ENCODE measurements at regions not wholly inside any gene's neighbourhood (a gene's known extent, or its start where the extent isn't known, plus 50 kb on each side); places are given as distances from the start of the nearest gene placed in this dataset.
"Not testable (repeated sequence)": the region's sequence is repeated elsewhere in the genome, so short reads cannot be mapped to it uniquely, and the experiment has no call there.

DNA sequence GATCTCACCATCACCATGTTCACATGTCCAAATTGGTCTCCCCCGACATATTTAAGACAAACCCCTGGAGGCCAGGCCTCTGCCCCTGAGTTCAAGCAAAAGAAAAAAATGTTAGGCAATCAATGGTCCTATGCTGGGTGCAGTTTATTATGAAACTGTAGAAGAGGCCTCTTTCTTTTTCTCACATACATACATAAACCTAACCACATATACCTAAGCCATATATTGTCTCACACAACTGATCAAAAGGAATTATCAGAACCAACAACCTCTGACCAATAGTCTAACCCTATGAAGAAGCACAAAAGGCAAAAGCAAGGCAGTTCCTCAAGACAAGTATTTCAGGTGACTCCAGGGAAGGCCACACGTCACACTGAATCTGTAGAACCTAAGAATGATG lies 49.9 kb downstream of the ILRUN start:
- Histone ChIP-seq H3K27me3 (replicated peaks; ENCODE audit: insufficient read depth) (no peaks in the 10 kb centered on the region), H4K20me1 (ENCODE audit: insufficient read depth) (no peaks in the 10 kb centered on the region), H3K9me3 (ENCODE audit: low read depth) (no peaks in the 10 kb centered on the region), H3K27ac (no peak overlapping the region), H3K36me3 (ENCODE audit: low read depth) (peaks cover 8% of the 10 kb centered on the region), H3K4me1 (ENCODE audit: insufficient read depth) (peaks cover 7% of the 10 kb centered on the region; the same call in 1 of the 2 replicates), H3K4me2 (ENCODE audit: unreplicated experiment) (no peak overlapping the region), H3K79me2 (ENCODE audit: insufficient read depth) (peaks cover 91% of the 10 kb centered on the region), H3K4me3 (no peak overlapping the region), H3K9ac (no peak overlapping the region), H3F3A (ENCODE audit: insufficient read depth) (peaks cover 9% of the 10 kb centered on the region; the same call in 1 of the 2 replicates), H2AFZ (no peak overlapping the region), H3K9me2 (ENCODE audit: insufficient read depth) (no peaks in the 10 kb centered on the region)
- DNase-seq: no peak
- in situ Hi-C loops (cut with MboI): no loop called here
- 94 to 96% methylated on average over 2 of the region's 2 CpGs for WGBS, 2 experiments (ENCODE audit: low coverage in 1 of 2, low lambda C conversion rate in 2 of 2, missing lambda C conversion rate in 2 of 2)
- TF ChIP-seq EZH2phosphoT487 (IDR thresholded peaks at IDR 0.05; ENCODE audit: insufficient read depth, low read depth) (no peak), EZH2 (IDR thresholded peaks at IDR 0.05; ENCODE audit: insufficient read depth, poor library complexity, severe bottlenecking) (no peak)

DNA sequence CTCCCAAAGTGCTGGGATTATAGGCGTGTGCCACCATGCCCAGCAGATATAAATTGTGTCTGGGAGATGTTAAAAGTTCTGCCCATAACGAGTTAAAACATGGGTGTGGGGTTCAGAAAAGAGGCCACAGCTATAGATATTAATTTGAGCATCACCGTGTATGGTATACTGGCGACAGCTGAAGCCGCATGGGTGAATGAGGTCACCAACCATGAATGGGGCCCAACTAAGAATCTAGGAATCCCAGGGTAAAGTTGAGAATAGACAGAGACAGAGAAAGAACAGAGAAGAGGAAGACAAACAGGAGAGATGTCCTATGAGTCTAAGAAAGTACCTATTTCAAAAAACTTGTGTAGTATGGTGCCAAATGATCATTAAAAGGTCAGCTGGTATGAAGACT lies 50.9 kb downstream of the ILRUN start:
- Histone ChIP-seq H3K4me3 (no peak overlapping the region), H3K9me2 (ENCODE audit: insufficient read depth) (no peaks in the 10 kb centered on the region), H3K36me3 (ENCODE audit: low read depth) (peaks cover 8% of the 10 kb centered on the region), H2AFZ (no peak overlapping the region), H3K4me2 (ENCODE audit: unreplicated experiment) (no peak overlapping the region), H3F3A (ENCODE audit: insufficient read depth) (peaks cover 9% of the 10 kb centered on the region; the same call in 1 of the 2 replicates), H3K27ac (no peak overlapping the region), H3K4me1 (ENCODE audit: insufficient read depth) (peaks cover 7% of the 10 kb centered on the region; the same call in 1 of the 2 replicates), H3K79me2 (ENCODE audit: insufficient read depth) (peaks cover 92% of the 10 kb centered on the region), H3K9ac (no peak overlapping the region), H3K9me3 (ENCODE audit: low read depth) (no peaks in the 10 kb centered on the region), H4K20me1 (ENCODE audit: insufficient read depth) (no peaks in the 10 kb centered on the region), H3K27me3 (replicated peaks; ENCODE audit: insufficient read depth) (no peaks in the 10 kb centered on the region)
- TF ChIP-seq EZH2 (IDR thresholded peaks at IDR 0.05; ENCODE audit: insufficient read depth, poor library complexity, severe bottlenecking): no peak
- TF ChIP-seq EZH2phosphoT487 (IDR thresholded peaks at IDR 0.05; ENCODE audit: insufficient read depth, low read depth): no peak
- in situ Hi-C loops (cut with MboI): no loop called here
- WGBS, 2 experiments (ENCODE audit: low coverage in 1 of 2, low lambda C conversion rate in 2 of 2, missing lambda C conversion rate in 2 of 2): 75% methylated on average over 5 of the region's 5 CpGs
- no peak for DNase-seq

DNA sequence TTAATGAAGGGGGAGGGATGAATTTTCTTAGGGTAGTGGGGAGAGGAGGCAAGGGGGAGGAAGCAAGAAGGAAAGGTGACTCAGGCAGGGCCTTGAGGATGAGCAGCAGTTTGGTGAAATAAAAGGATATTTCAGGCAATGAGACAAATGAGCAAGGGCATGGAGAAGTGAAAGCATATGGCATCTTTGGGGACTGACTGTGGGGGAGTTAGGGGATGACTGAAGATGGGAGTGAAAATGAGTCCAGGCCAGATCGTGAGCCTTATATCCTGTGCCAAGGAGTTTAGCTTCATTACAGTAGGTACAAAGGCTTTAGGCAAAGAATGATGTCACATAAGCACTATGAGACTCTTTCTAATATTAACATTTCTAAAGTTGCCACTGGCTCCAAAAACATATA lies 51.9 kb downstream of the ILRUN start:
- H2AFZ ChIP-seq: no peak overlapping the region
- H3F3A ChIP-seq (ENCODE audit: insufficient read depth): peaks cover 9% of the 10 kb centered on the region; the same call in 1 of the 2 replicates
- H3K79me2 ChIP-seq (ENCODE audit: insufficient read depth): peaks cover 92% of the 10 kb centered on the region
- peaks cover 7% of the 10 kb centered on the region; the same call in 1 of the 2 replicates for H3K4me1 ChIP-seq (ENCODE audit: insufficient read depth)
- no peak overlapping the region for H3K4me2 ChIP-seq (ENCODE audit: unreplicated experiment)
- no peaks in the 10 kb centered on the region for H3K9me3 ChIP-seq (ENCODE audit: low read depth)
- no peaks in the 10 kb centered on the region for H3K9me2 ChIP-seq (ENCODE audit: insufficient read depth)
- peak; percentile 48 for DNase-seq
- no peaks in the 10 kb centered on the region for H4K20me1 ChIP-seq (ENCODE audit: insufficient read depth)
- in situ Hi-C loops (cut with MboI): no loop called here
- H3K4me3 ChIP-seq: no peak overlapping the region
- WGBS, 2 experiments (ENCODE audit: low coverage in 1 of 2, low lambda C conversion rate in 2 of 2, missing lambda C conversion rate in 2 of 2): 13 to 39% methylated on average over 1 of the region's 1 CpG
- H3K36me3 ChIP-seq (ENCODE audit: low read depth): peaks cover 8% of the 10 kb centered on the region
- TF ChIP-seq EZH2 (IDR thresholded peaks at IDR 0.05; ENCODE audit: insufficient read depth, poor library complexity, severe bottlenecking) (no peak), EZH2phosphoT487 (IDR thresholded peaks at IDR 0.05; ENCODE audit: insufficient read depth, low read depth) (no peak)
- H3K9ac ChIP-seq: no peak overlapping the region
- H3K27me3 ChIP-seq (replicated peaks; ENCODE audit: insufficient read depth): no peaks in the 10 kb centered on the region
- peak overlapping the region; percentile 22; the same call in 1 of the 2 replicates for H3K27ac ChIP-seq

DNA sequence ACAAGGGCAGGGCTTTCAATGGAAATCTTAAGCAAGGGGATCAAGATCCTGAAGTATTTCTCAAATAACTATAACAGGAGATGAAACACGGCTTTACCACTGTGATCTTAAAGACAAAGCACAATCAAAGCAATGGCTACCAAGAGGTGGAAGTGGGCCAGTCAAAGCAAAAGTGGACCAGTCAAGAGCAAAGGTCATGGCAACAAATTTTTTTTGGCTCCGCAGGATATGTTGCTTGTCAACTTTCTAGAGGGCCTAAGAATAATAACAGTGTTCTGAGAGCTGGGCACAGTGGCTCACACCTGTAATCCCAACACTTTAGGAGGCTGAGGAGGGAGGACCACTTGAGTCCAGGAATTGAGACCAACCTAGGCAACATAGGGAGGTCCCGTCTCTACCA lies 54.1 kb downstream of the ILRUN start:
- no peak overlapping the region for H3K27ac ChIP-seq
- in situ Hi-C loops (cut with MboI): no loop called here
- no peak overlapping the region for H2AFZ ChIP-seq
- peaks cover 8% of the 10 kb centered on the region for H3K36me3 ChIP-seq (ENCODE audit: low read depth)
- H4K20me1 ChIP-seq (ENCODE audit: insufficient read depth): no peaks in the 10 kb centered on the region
- H3K9me2 ChIP-seq (ENCODE audit: insufficient read depth): no peaks in the 10 kb centered on the region
- H3K9ac ChIP-seq: no peak overlapping the region
- peaks cover 9% of the 10 kb centered on the region; the same call in 1 of the 2 replicates for H3F3A ChIP-seq (ENCODE audit: insufficient read depth)
- TF ChIP-seq EZH2 (IDR thresholded peaks at IDR 0.05; ENCODE audit: insufficient read depth, poor library complexity, severe bottlenecking): no peak
- no peak for TF ChIP-seq EZH2phosphoT487 (IDR thresholded peaks at IDR 0.05; ENCODE audit: insufficient read depth, low read depth)
- DNase-seq: no peak
- no peak overlapping the region for H3K4me2 ChIP-seq (ENCODE audit: unreplicated experiment)
- WGBS, 2 experiments (ENCODE audit: low coverage in 1 of 2, low lambda C conversion rate in 2 of 2, missing lambda C conversion rate in 2 of 2): 97 to 100% methylated on average over 2 to 3 of the region's 3 CpGs
- H3K4me3 ChIP-seq: no peak overlapping the region
- H3K4me1 ChIP-seq (ENCODE audit: insufficient read depth): no peaks in the 10 kb centered on the region; the same call in 1 of the 2 replicates
- H3K79me2 ChIP-seq (ENCODE audit: insufficient read depth): peaks cover 92% of the 10 kb centered on the region
- no peaks in the 10 kb centered on the region for H3K9me3 ChIP-seq (ENCODE audit: low read depth)
- H3K27me3 ChIP-seq (replicated peaks; ENCODE audit: insufficient read depth): no peaks in the 10 kb centered on the region

DNA sequence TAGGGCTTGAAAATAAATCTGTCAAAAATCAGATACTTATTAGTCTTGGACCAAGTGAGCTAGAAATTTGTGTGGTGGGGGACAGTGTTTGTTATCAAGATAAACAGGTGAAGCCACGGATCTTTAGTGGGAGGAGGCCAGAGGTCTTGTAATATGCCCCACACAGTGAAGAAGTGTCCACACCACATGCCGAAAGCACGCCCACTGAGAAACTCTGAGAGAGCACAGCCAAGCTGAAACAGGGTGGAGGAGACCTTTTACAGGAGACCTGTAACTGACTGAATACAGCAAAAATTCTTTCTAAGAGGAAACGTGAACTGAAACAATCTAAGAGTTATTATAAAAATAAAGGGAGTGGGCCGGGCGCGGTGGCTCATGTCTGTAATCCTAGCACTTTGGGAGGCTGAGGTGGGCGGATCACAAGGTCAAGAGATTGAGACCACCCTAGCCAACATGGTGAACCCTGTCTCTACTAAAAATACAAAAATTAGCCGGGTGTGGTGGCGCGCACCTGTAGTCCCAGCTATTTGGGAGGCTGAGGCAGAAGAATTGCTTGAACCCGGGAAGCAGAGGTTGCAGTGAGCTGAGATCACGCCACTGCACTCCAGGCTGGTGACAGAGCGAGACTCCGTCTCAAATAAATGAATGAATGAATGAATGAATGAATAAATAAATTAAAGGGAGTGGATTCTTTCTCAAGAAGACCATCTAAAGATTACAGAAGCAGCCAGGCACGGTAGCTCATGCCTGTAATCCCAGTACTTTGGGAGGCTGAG lies 56.3 kb downstream of the ILRUN start:
- H3K27ac ChIP-seq; H3F3A ChIP-seq (ENCODE audit: insufficient read depth); in situ Hi-C loops (cut with MboI); H3K36me3 ChIP-seq (ENCODE audit: low read depth); H3K4me2 ChIP-seq (ENCODE audit: unreplicated experiment); H4K20me1 ChIP-seq (ENCODE audit: insufficient read depth); H3K9ac ChIP-seq; DNase-seq; H2AFZ ChIP-seq; H3K4me3 ChIP-seq; H3K9me3 ChIP-seq (ENCODE audit: low read depth); H3K27me3 ChIP-seq (replicated peaks; ENCODE audit: insufficient read depth); H3K4me1 ChIP-seq (ENCODE audit: insufficient read depth); H3K9me2 ChIP-seq (ENCODE audit: insufficient read depth): not testable (repeated sequence)
- 81 to 86% methylated on average over 14 to 16 of the region's 16 CpGs for WGBS, 2 experiments (ENCODE audit: low coverage in 1 of 2, low lambda C conversion rate in 2 of 2, missing lambda C conversion rate in 2 of 2)
- peaks cover 77% of the 10 kb centered on the region for H3K79me2 ChIP-seq (ENCODE audit: insufficient read depth)
